Pancreas (tissue), 10 donors: ENCODE measurements at regions not wholly inside any gene's neighbourhood (a gene's known extent, or its start where the extent isn't known, plus 50 kb on each side); places are given as distances from the start of the nearest gene placed in this dataset.

ENCODE experiments used
- ATAC-seq, 4 donors: fragments of 200-7000 bp; cut with Tn5 transposase; one replicate each; pipeline versions ENCODE4 v1.8.0 to v1.9.1; 2020; ENCODE audit warnings: mild to moderate bottlenecking in 4 of 4, moderate library complexity in 4 of 4
- DNase-seq, 6 donors: peaks; one replicate each; pipeline ENCODE4 v3.0.0-alpha.2; 2020
- FAIRE-seq: peaks from 2 replicates; lab custom pipeline; 2012; peaks lifted over from hg19 to GRCh38; lab: Jason Lieb, UNC
- H3K27ac ChIP-seq, 4 donors: fragments of 200-600 bp; sonication (generic); 1 replicate in 3 of 4; 2 replicates in 1 of 4; pipeline versions ENCODE4 v1.5.0 to v1.8.0; 2020
- H3K27me3 ChIP-seq, 4 donors: fragments of 200-600 bp; one replicate each; pipeline ENCODE4 v1.8.0; 2021
- H3K36me3 ChIP-seq, 3 donors: fragments of 200-600 bp; sonication (generic) in 1 of 3; one replicate each; pipeline versions ENCODE4 v1.5.0 to v1.8.0; 2020 to 2021
- H3K4me1 ChIP-seq, 3 donors: fragments of 200-600 bp; one replicate each; pipeline ENCODE4 v1.8.0; 2021
- H3K4me3 ChIP-seq, 4 donors: fragments of 200-600 bp; sonication (generic) in 2 of 4; one replicate each; pipeline versions ENCODE4 v1.5.0 to v1.8.0; 2020 to 2021
- H3K9me3 ChIP-seq, 4 donors: fragments of 200-600 bp; one replicate each; pipeline ENCODE4 v1.8.0; 2021
- WGBS, 2 donors: extraction: QIAGEN DNeasy Blood & Tissue Kit; methylation state at CpG; one replicate each; pipeline ENCODE4 v1.1.7; 2013; 5-methylcytosine and 5-hydroxymethylcytosine counted together
- intact Hi-C, 3 donors: fragments of 100-400 bp; cut with DNase I; formaldehyde crosslinking; loops; one replicate each; pipeline versions ENCODE4 v1.11.1 to v1.14.2; 2022
- TF ChIP-seq, protein P1 (sequence below), 4 donors: fragments of 200-600 bp; sonication (generic) in 3 of 4; IDR thresholded peaks; one replicate each; pipeline versions ENCODE4 v1.5.0 to v1.8.0; 2021; ENCODE audit warnings: antibody characterized with exemption in 4 of 4
- donor health status: healthy with polysubstance abuse.
- donor health status: DM: no; HTN: no; CAD: no; lungs with moderate emphysema.
- donor health status: DM: no; HTN: no; CAD: no.
- donor health status: control.
- donor health status: control.
- donor health status: Bipolar disorder and iron deficiency.
- donor health status: DM: yes; HTN: yes; CAD: no.
- donor health status: DM: no; HTN: no; CAD: no.
- donor health status: DM: no; HTN: no; CAD: no.
- donor health status: DM: yes; HTN: yes; CAD: no.

DNA sequence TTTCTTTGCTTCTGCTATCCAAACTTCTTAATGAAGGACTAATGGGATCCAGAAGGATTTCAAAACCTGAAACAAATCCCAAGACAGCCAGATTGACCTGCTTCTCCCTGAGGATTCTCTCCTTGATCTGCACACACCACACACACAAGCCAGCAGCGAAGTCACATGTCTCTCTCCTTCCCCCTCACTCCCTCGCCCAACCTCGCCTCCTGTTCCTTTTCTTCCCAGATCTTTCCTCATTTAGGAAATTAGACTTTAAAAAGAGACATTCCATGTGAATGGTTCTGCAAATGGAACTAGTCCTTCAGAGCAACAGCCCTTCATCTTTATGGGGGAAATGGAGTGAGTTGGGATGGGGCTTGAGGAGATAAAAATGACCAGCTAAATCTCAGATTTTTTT, 639.1 kb upstream of the SETBP1 start:
- no peak for FAIRE-seq
- WGBS, 2 donors: 75 to 82% methylated on average over 3 of the region's 3 CpGs
- Histone ChIP-seq H3K36me3 (no peaks in the 10 kb centered on the region), H3K9me3 (no peaks in the 10 kb centered on the region), H3K27me3 (no peaks in the 10 kb centered on the region), H3K4me3 (no peak overlapping the region), H3K4me1 (no peaks in the 10 kb centered on the region), H3K27ac (no peak overlapping the region)
- intact Hi-C loops: no loop called here
- no peak for DNase-seq
- no peak for ATAC-seq
- TF ChIP-seq, protein P1, sequence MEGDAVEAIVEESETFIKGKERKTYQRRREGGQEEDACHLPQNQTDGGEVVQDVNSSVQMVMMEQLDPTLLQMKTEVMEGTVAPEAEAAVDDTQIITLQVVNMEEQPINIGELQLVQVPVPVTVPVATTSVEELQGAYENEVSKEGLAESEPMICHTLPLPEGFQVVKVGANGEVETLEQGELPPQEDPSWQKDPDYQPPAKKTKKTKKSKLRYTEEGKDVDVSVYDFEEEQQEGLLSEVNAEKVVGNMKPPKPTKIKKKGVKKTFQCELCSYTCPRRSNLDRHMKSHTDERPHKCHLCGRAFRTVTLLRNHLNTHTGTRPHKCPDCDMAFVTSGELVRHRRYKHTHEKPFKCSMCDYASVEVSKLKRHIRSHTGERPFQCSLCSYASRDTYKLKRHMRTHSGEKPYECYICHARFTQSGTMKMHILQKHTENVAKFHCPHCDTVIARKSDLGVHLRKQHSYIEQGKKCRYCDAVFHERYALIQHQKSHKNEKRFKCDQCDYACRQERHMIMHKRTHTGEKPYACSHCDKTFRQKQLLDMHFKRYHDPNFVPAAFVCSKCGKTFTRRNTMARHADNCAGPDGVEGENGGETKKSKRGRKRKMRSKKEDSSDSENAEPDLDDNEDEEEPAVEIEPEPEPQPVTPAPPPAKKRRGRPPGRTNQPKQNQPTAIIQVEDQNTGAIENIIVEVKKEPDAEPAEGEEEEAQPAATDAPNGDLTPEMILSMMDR (IDR thresholded peaks at IDR 0.05): no peak

GRCh38 chr18:44041961-44042360, 638.7 kb upstream of the SETBP1 start:
- TF ChIP-seq, protein P1 (IDR thresholded peaks at IDR 0.05): no peak
- ATAC-seq (no peak), DNase-seq (no peak), FAIRE-seq (no peak)
- no peak overlapping the region for H3K4me3 ChIP-seq
- H3K9me3 ChIP-seq: no peaks in the 10 kb centered on the region
- WGBS, 2 donors: 59 to 69% methylated on average over 4 of the region's 4 CpGs
- intact Hi-C loops: no loop called here
- H3K27me3 ChIP-seq: no peaks in the 10 kb centered on the region
- H3K27ac ChIP-seq: no peak overlapping the region
- no peaks in the 10 kb centered on the region for H3K4me1 ChIP-seq
- H3K36me3 ChIP-seq: no peaks in the 10 kb centered on the region

DNA sequence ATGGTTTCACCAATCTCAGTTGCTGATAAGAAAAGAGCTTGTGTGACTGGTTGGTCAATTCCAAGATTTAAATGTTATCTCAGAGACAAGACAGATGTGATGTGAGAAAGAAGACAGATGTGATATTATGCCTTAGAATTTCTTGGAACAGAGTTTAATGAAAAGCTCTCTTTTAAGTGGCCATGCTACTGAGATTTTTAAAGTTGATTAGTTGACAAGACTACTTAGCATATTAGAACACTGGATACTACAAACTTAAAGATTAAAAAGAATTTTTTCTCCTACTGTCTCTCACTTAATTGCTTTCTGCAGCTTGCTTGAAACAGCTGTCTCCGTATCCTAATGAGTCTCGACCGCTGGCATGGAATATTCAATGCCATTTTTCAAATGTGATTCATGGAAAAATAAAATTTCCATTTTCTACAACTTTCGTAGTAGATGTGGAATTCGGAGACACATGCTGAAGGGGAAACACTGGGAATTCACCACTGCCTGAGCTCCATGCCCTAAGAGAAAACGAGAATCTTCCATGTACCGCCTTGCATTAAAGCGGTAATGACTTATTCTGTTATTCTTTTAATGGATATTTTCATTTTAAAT, 634.2 kb upstream of the SETBP1 start:
- ATAC-seq (no peak), DNase-seq (no peak), FAIRE-seq (no peak)
- Histone ChIP-seq H3K27ac (no peak overlapping the region), H3K36me3 (no peaks in the 10 kb centered on the region), H3K4me3 (no peak overlapping the region), H3K9me3 (no peaks in the 10 kb centered on the region), H3K27me3 (no peaks in the 10 kb centered on the region), H3K4me1 (no peaks in the 10 kb centered on the region)
- intact Hi-C loops: no loop called here
- WGBS, 2 donors: 81 to 90% methylated on average over 8 of the region's 8 CpGs
- TF ChIP-seq, protein P1 (IDR thresholded peaks at IDR 0.05): no peak

DNA sequence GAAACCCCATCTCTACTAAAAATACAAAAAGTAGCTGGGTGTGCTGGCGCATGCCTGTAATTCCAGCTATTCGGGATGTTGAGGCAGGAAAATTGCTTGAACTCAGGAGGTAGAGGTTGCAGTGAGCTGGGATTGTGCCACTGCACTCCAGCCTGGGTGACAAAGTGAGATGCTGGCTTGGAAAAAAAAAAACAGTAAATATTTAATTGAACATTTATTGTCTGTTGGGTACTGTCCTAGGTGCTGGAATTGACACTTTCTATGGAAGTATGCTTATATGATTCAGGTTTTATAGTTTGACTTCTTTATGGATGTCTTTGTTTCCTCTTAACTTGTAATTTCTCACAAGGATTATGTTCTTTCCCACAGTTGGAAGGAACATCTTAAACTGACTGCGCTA, 633.1 kb upstream of the SETBP1 start:
- intact Hi-C loops: no loop called here
- TF ChIP-seq, protein P1 (IDR thresholded peaks at IDR 0.05): no peak
- no peak for FAIRE-seq
- Histone ChIP-seq H3K4me3 (no peak overlapping the region), H3K9me3 (no peaks in the 10 kb centered on the region), H3K36me3 (no peaks in the 10 kb centered on the region), H3K27ac (no peak overlapping the region), H3K27me3 (no peaks in the 10 kb centered on the region), H3K4me1 (no peaks in the 10 kb centered on the region)
- 93 to 94% methylated on average over 3 of the region's 3 CpGs for WGBS, 2 donors
- DNase-seq: no peak
- ATAC-seq: no peak

DNA sequence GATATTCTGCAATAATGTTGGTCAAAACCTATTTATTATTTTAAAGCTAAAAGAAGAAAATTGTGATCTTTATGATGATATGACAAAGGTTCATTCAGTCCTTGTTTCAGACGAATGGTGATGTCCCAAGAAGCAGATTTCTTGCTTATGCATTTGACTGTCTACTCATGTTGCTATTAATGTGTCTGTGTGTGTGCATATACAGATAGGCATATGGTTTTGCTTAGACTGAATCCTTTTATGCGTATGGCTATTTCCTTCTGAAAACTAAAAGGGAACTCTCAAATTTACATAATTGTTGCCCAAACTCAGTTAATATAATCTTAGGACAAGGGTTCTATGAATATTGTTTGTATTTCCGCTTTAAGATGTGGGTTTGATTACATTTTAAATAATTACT, 632.3 kb upstream of the SETBP1 start:
- no peaks in the 10 kb centered on the region for H3K36me3 ChIP-seq
- no peak overlapping the region for H3K4me3 ChIP-seq
- TF ChIP-seq, protein P1 (IDR thresholded peaks at IDR 0.05): no peak
- no peaks in the 10 kb centered on the region for H3K4me1 ChIP-seq
- H3K9me3 ChIP-seq: no peaks in the 10 kb centered on the region
- no peak for DNase-seq
- FAIRE-seq: no peak
- no peak for ATAC-seq
- no peaks in the 10 kb centered on the region for H3K27me3 ChIP-seq
- intact Hi-C loops: no loop called here
- no peak overlapping the region for H3K27ac ChIP-seq
- 78 to 80% methylated on average over 3 of the region's 3 CpGs for WGBS, 2 donors
